H1 (cell line): ENCODE measurements at regions not wholly inside any gene's neighbourhood (a gene's known extent, or its start where the extent isn't known, plus 50 kb on each side); places are given as distances from the start of the nearest gene placed in this dataset.

Experiments used
- CTCF ChIA-PET: fragments of 300-600 bp; sonication (Branson Sonifier 250); formaldehyde crosslinking; loops from one replicate; lab custom pipeline; 2021; ENCODE audit not compliant: partially characterized antibody; lab: Charles Lee
- POLR2A ChIA-PET: fragments of 300-600 bp; sonication (Branson Sonifier 250); formaldehyde crosslinking; loops from one replicate; lab custom pipeline; 2021; ENCODE audit warnings: inconsistent platforms; ENCODE audit not compliant: partially characterized antibody; lab: Charles Lee
- DNase-seq, 2 experiments: peaks; one replicate each; pipeline versions ENCODE4 v3.0.0 to v3.0.0-alpha.2; 2010 to 2022; ENCODE audit warnings: low spot score in 2 of 2, low read depth in 1 of 2, mixed read lengths in 1 of 2
- FAIRE-seq: peaks from 2 replicates; lab custom pipeline; 2011; peaks lifted over from hg19 to GRCh38; lab: Jason Lieb, UNC
- H2AFZ ChIP-seq: 2 replicates; pipeline ENCODE4 v1.8.1; 2012; ENCODE audit warnings: low read length, inconsistent platforms
- H2AK5ac ChIP-seq: 2 replicates; pipeline ENCODE4 v1.6.1; 2013; ENCODE audit warnings: low read depth, low read length
- H2BK120ac ChIP-seq: replicated peaks from 2 replicates; pipeline ENCODE3; 2013; ENCODE audit warnings: low read depth, low read length, inconsistent platforms
- H2BK12ac ChIP-seq: 2 replicates; pipeline ENCODE4 v1.6.1; 2013; ENCODE audit warnings: low read depth, low read length
- H2BK15ac ChIP-seq: 2 replicates; pipeline ENCODE4 v1.6.1; 2013; ENCODE audit warnings: low read length
- H2BK20ac ChIP-seq: 2 replicates; pipeline ENCODE4 v1.6.1; 2013; ENCODE audit warnings: low read length
- H2BK5ac ChIP-seq: 2 replicates; pipeline ENCODE4 v1.6.1; 2013; ENCODE audit warnings: low read depth, low read length
- H3K14ac ChIP-seq: 2 replicates; pipeline ENCODE4 v1.6.1; 2013; ENCODE audit warnings: inconsistent platforms; ENCODE audit not compliant: insufficient read length
- H3K18ac ChIP-seq: 2 replicates; pipeline ENCODE4 v1.6.1; 2013; ENCODE audit warnings: low read length; ENCODE audit errors: extremely low read depth
- H3K23ac ChIP-seq: 2 replicates; pipeline ENCODE4 v1.6.1; 2013; ENCODE audit warnings: inconsistent platforms; ENCODE audit not compliant: insufficient read length
- H3K23me2 ChIP-seq: 2 replicates; pipeline ENCODE4 v1.6.1; 2013; ENCODE audit warnings: low read depth, low read length
- H3K27ac ChIP-seq: 2 replicates; pipeline ENCODE4 v1.6.1; 2011; ENCODE audit warnings: low read depth, low read length, inconsistent platforms
- H3K27me3 ChIP-seq, 4 experiments: replicated peaks in 1 of 4; 1 replicate in 1 of 4; 2 replicates in 3 of 4; pipeline versions ENCODE4 v1.6.1 to v1.8.1; 2011 to 2013; ENCODE audit warnings: low read length in 3 of 4, mild to moderate bottlenecking in 3 of 4, inconsistent platforms in 2 of 4, mixed read lengths in 2 of 4, moderate library complexity in 1 of 4; ENCODE audit not compliant: control insufficient read depth in 3 of 4, insufficient read depth in 3 of 4; ENCODE audit errors: extremely low read depth in 1 of 4
- H3K36me3 ChIP-seq, 4 experiments: 2 replicates each; pipeline versions ENCODE4 v1.6.1 to v1.8.1; 2011 to 2013; ENCODE audit warnings: mild to moderate bottlenecking in 4 of 4, low read length in 3 of 4, moderate library complexity in 2 of 4, control low read depth in 1 of 4, inconsistent platforms in 1 of 4; ENCODE audit not compliant: insufficient read depth in 4 of 4, control insufficient read depth in 2 of 4
- H3K4ac ChIP-seq: replicated peaks from 2 replicates; pipeline ENCODE3; 2013; ENCODE audit warnings: low read length, low read depth, mixed read lengths, inconsistent platforms; ENCODE audit not compliant: insufficient read length
- H3K4me1 ChIP-seq, 4 experiments: replicated peaks in 1 of 4; 1 replicate in 1 of 4; 2 replicates in 3 of 4; pipeline versions ENCODE4 v1.6.1 to v1.8.1; 2011 to 2013; ENCODE audit warnings: low read length in 3 of 4, inconsistent platforms in 2 of 4, mixed read lengths in 1 of 4; ENCODE audit not compliant: insufficient read depth in 4 of 4, control insufficient read depth in 3 of 4
- H3K4me2 ChIP-seq, 2 experiments: 2 replicates each; pipeline versions ENCODE4 v1.6.1 to v1.8.1; 2011 to 2013; ENCODE audit warnings: low read depth in 2 of 2, low read length in 2 of 2, control low read depth in 1 of 2, inconsistent platforms in 1 of 2, mild to moderate bottlenecking in 1 of 2; ENCODE audit not compliant: insufficient read depth in 1 of 2
- H3K4me3 ChIP-seq, 4 experiments: fragments of 200-600, 300-600 bp in 1 of 4; sonication (generic), shearing (Covaris generic), sonication (Bioruptor Twin) in 1 of 4; 2 replicates each; pipeline versions ENCODE4 v1.5.1 to v1.8.1; 2011 to 2016; ENCODE audit warnings: low read length in 4 of 4, low read depth in 3 of 4, control low read depth in 2 of 4, inconsistent platforms in 2 of 4, mild to moderate bottlenecking in 2 of 4, mixed read lengths in 1 of 4, moderate library complexity in 1 of 4; ENCODE audit not compliant: insufficient read depth in 2 of 4; ENCODE audit errors: extremely low read depth in 1 of 4
- H3K56ac ChIP-seq: replicated peaks from 2 replicates; pipeline ENCODE3; 2013; ENCODE audit warnings: low read depth, mild to moderate bottlenecking, mixed read lengths, low read length, inconsistent platforms; ENCODE audit not compliant: insufficient read length
- H3K79me1 ChIP-seq: 2 replicates; pipeline ENCODE4 v1.6.1; 2013; ENCODE audit warnings: low read depth, low read length, control low read depth
- H3K79me2 ChIP-seq, 2 experiments: 2 replicates each; pipeline versions ENCODE4 v1.6.1 to v1.8.1; 2012 to 2013; ENCODE audit warnings: low read length in 2 of 2, mild to moderate bottlenecking in 2 of 2, inconsistent platforms in 1 of 2; ENCODE audit not compliant: insufficient read depth in 2 of 2, control insufficient read depth in 1 of 2
- H3K9ac ChIP-seq, 4 experiments: replicated peaks in 1 of 4; 1 replicate in 1 of 4; 2 replicates in 3 of 4; pipeline versions ENCODE4 v1.6.1 to v1.8.1; 2011 to 2013; ENCODE audit warnings: low read depth in 3 of 4, low read length in 3 of 4, control low read depth in 2 of 4, mild to moderate bottlenecking in 2 of 4, moderate library complexity in 2 of 4, inconsistent platforms in 1 of 4; ENCODE audit errors: extremely low read depth in 1 of 4
- H3K9me3 ChIP-seq, 2 experiments: 2 replicates each; pipeline versions ENCODE4 v1.6.1 to v1.8.1; 2012 to 2013; ENCODE audit warnings: mild to moderate bottlenecking in 2 of 2, moderate library complexity in 2 of 2, control low read depth in 1 of 2, inconsistent platforms in 1 of 2, low read depth in 1 of 2, low read length in 1 of 2, mixed read lengths in 1 of 2; ENCODE audit not compliant: insufficient read depth in 2 of 2
- H4K20me1 ChIP-seq, 2 experiments: replicated peaks in 1 of 2; 2 replicates each; pipeline versions ENCODE3 to v1.8.1; 2011 to 2013; ENCODE audit warnings: inconsistent platforms in 2 of 2, low read length in 2 of 2, mild to moderate bottlenecking in 1 of 2; ENCODE audit not compliant: insufficient read depth in 2 of 2, control insufficient read depth in 1 of 2
- H4K5ac ChIP-seq: 2 replicates; pipeline ENCODE4 v1.6.1; 2013; ENCODE audit warnings: low read length, low read depth, mixed read lengths, inconsistent platforms; ENCODE audit not compliant: insufficient read length
- H4K8ac ChIP-seq: 2 replicates; pipeline ENCODE4 v1.8.0; 2013; ENCODE audit warnings: mild to moderate bottlenecking, moderate library complexity, low read length, inconsistent platforms; ENCODE audit not compliant: insufficient read depth; ENCODE audit errors: extremely low read depth
- H4K91ac ChIP-seq: replicated peaks from 2 replicates; pipeline ENCODE3; 2013; ENCODE audit warnings: low read length, mixed read lengths, inconsistent platforms; ENCODE audit not compliant: insufficient read length
- CTCF ChIP-seq, 3 experiments: IDR thresholded peaks; 1 replicate in 2 of 3; 2 replicates in 1 of 3; pipeline versions ENCODE4 v1.5.1 to v1.6.1; 2011; ENCODE audit warnings: low read length in 3 of 3, mild to moderate bottlenecking in 3 of 3, inconsistent platforms in 2 of 3, low read depth in 1 of 3, moderate library complexity in 1 of 3; ENCODE audit not compliant: insufficient read depth in 1 of 3; ENCODE audit errors: control extremely low read depth in 1 of 3
- MAFK ChIP-seq: IDR thresholded peaks from 2 replicates; pipeline ENCODE4 v1.6.1; 2012; ENCODE audit warnings: low read depth, mild to moderate bottlenecking, improper control_type of control experiment, low read length
- RAD21 ChIP-seq, 2 experiments: IDR thresholded peaks in 1 of 2; conservative IDR thresholded peaks in 1 of 2; 2 replicates each; pipeline ENCODE4 v1.6.1; 2011; ENCODE audit warnings: low read depth in 2 of 2, low read length in 2 of 2, improper control_type of control experiment in 1 of 2, inconsistent platforms in 1 of 2, mild to moderate bottlenecking in 1 of 2, moderate library complexity in 1 of 2
- WGBS, 2 experiments: shearing (Covaris generic) in 1 of 2; methylation state at CpG; one replicate each; pipeline versions ENCODE4 v1.1.6 to v1.1.7; 2013 to 2015; ENCODE audit warnings: low lambda C conversion rate in 2 of 2, mixed read lengths in 2 of 2, inconsistent platforms in 1 of 2, low coverage in 1 of 2, missing lambda C conversion rate in 1 of 2; ENCODE audit not compliant: insufficient replicate concordance in 2 of 2, insufficient coverage in 1 of 2, insufficient read length in 1 of 2; ENCODE audit errors: extremely low coverage in 1 of 2, missing lambda C conversion rate in 1 of 2; 5-methylcytosine and 5-hydroxymethylcytosine counted together

GRCh38 chr3:5729852-5730251 is 542.3 kb downstream of the EDEM1 start:
- 85% methylated on average over 4 of the region's 4 CpGs; no CpG with 5 or more reads in 1 of the 2 experiments for WGBS, 2 experiments
- H4K5ac ChIP-seq = no peak overlapping the region
- no peak overlapping the region for H4K8ac ChIP-seq
- H2BK120ac ChIP-seq = no peak overlapping the region
- H3K4ac ChIP-seq = no peak overlapping the region
- H3K23ac ChIP-seq = no peak overlapping the region
- H3K9ac ChIP-seq = no peak overlapping the region
- H3K23me2 ChIP-seq = no peaks in the 10 kb centered on the region
- H4K91ac ChIP-seq = no peak overlapping the region
- no peaks in the 10 kb centered on the region; a peak in 1 of 4 replicates for H3K9me3 ChIP-seq
- no peaks in the 10 kb centered on the region for H3K27me3 ChIP-seq
- no peak overlapping the region for H2BK5ac ChIP-seq
- no peak overlapping the region for H3K56ac ChIP-seq
- CTCF ChIA-PET = interaction anchor here (0.6 to 3.8 kb wide), 19 partner anchors 13 to 1286 kb away, joined by 3 to 30 read pairs (median 4); no protein-coding TSS in a partner anchor
- no peak overlapping the region for H2BK12ac ChIP-seq
- 0 out of 2 replicates have a peak overlapping the region, but pooled peaks have one; percentile 36 for H2AFZ ChIP-seq
- no peaks in the 10 kb centered on the region for H4K20me1 ChIP-seq
- H2AK5ac ChIP-seq = no peak overlapping the region
- H2BK15ac ChIP-seq = no peak overlapping the region
- TF ChIP-seq RAD21 (IDR thresholded peaks at IDR 0.05 in 1 of 2, conservative IDR thresholded peaks at IDR 0.05 in 1 of 2; ENCODE audit: low read depth in 2 of 2, low read length in 2 of 2) (peak; percentile 49 to 62), CTCF (IDR thresholded peaks at IDR 0.05; ENCODE audit: control extremely low read depth in 1 of 3, insufficient read depth in 1 of 3, low read depth in 1 of 3, low read length in 3 of 3) (peak; percentile 51 to 65 (median 57)), MAFK (no peak)
- TF ChIP-seq, all 59 proteins: peak for 2
- no peak overlapping the region for H2BK20ac ChIP-seq
- no peaks in the 10 kb centered on the region for H3K79me1 ChIP-seq
- no peaks in the 10 kb centered on the region for H3K79me2 ChIP-seq
- no peak overlapping the region for H3K4me3 ChIP-seq
- no peaks in the 10 kb centered on the region for H3K36me3 ChIP-seq
- POLR2A ChIA-PET = no interaction called here
- H3K4me2 ChIP-seq = no peak overlapping the region
- FAIRE-seq (peak; percentile 7), DNase-seq (no peak)
- no peak overlapping the region for H3K27ac ChIP-seq
- no peak overlapping the region for H3K14ac ChIP-seq
- no peak overlapping the region for H3K18ac ChIP-seq
- H3K4me1 ChIP-seq = no peaks in the 10 kb centered on the region
